Hepatic stellate cell (primary cell): ENCODE measurements at regions not wholly inside any gene's neighbourhood (a gene's known extent, or its start where the extent isn't known, plus 50 kb on each side); places are given as distances from the start of the nearest gene placed in this dataset.

Experiments used
- DNase-seq: peaks from one replicate; pipeline ENCODE4 v3.0.0; 2011; ENCODE audit warnings: low spot score

- DNase-seq: no peak
Measured at GRCh38 chr18:78364388-78364960, 615.1 kb upstream of the SALL3 start.

GRCh38 chr18:78367996-78368395 lies 611.6 kb upstream of the SALL3 start:
- no peak for DNase-seq

- DNase-seq: no peak
Measured at GRCh38 chr18:78368726-78369125, 610.9 kb upstream of the SALL3 start.

GRCh38 chr18:78376046-78376445 lies 603.6 kb upstream of the SALL3 start:
- no peak for DNase-seq

GRCh38 chr18:78378403-78378802 lies 601.2 kb upstream of the SALL3 start:
- no peak for DNase-seq

- DNase-seq: no peak
Measured at GRCh38 chr18:78378983-78379382, 600.6 kb upstream of the SALL3 start.

- DNase-seq: no peak
Measured at GRCh38 chr18:78390348-78390951, 589.2 kb upstream of the SALL3 start.

- DNase-seq: no peak
Measured at GRCh38 chr18:78390952-78391348, 588.7 kb upstream of the SALL3 start.

- DNase-seq: no peak
Measured at GRCh38 chr18:78393086-78393862, 586.3 kb upstream of the SALL3 start.

GRCh38 chr18:78396077-78396476 lies 583.5 kb upstream of the SALL3 start:
- no peak for DNase-seq

GRCh38 chr18:78396756-78397155 lies 582.9 kb upstream of the SALL3 start:
- DNase-seq: no peak

- no peak for DNase-seq
Measured at GRCh38 chr18:78399992-78400503, 579.6 kb upstream of the SALL3 start.

- no peak for DNase-seq
Measured at GRCh38 chr18:78402440-78402839, 577.2 kb upstream of the SALL3 start.

- DNase-seq: no peak
Measured at GRCh38 chr18:78402966-78403365, 576.7 kb upstream of the SALL3 start.

GRCh38 chr18:78403371-78403770 lies 576.2 kb upstream of the SALL3 start:
- no peak for DNase-seq

GRCh38 chr18:78405763-78406162 lies 573.9 kb upstream of the SALL3 start:
- DNase-seq: no peak

- DNase-seq: no peak
Measured at GRCh38 chr18:78406743-78407465, 572.7 kb upstream of the SALL3 start.

GRCh38 chr18:78407466-78407844 lies 572.2 kb upstream of the SALL3 start:
- no peak for DNase-seq

- DNase-seq: no peak
Measured at GRCh38 chr18:78408623-78409022, 571.0 kb upstream of the SALL3 start.

GRCh38 chr18:78410094-78410786 lies 569.4 kb upstream of the SALL3 start:
- DNase-seq: no peak

- no peak for DNase-seq
Measured at GRCh38 chr18:78411539-78411938, 568.1 kb upstream of the SALL3 start.

GRCh38 chr18:78414302-78414701 lies 565.3 kb upstream of the SALL3 start:
- no peak for DNase-seq
